Activated CD4-positive, alpha-beta T cell treated with anti-CD3 and anti-CD28 coated beads for 1 hour (primary cell): ENCODE measurements at regions not wholly inside any gene's neighbourhood (a gene's known extent, or its start where the extent isn't known, plus 50 kb on each side); places are given as distances from the start of the nearest gene placed in this dataset.
"Not testable (repeated sequence)": the region's sequence is repeated elsewhere in the genome, so short reads cannot be mapped to it uniquely, and the experiment has no call there.

Experiments
- DNase-seq: peaks from one replicate; pipeline ENCODE4 v3.0.0-alpha.2; 2020

DNA sequence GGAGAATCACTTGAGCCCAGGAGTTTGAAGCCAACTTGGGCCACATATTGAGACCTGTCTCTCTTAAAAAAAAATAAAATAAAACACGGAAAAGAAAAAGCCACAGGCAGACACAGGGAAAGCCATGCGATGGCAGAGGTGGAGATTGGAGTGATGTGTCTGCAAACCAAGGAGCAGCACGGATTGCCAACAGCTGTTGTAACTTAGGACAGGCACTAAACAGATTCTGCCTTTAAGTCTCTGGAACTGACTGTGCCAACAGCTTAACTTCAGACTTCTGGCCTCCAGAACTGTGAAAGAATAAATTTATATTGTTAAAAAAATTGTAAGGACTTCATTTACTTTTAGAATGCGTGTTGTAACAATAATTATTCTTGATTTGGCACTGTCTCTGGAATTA lies 318.5 kb upstream of the CHD1 start:
- no peak for DNase-seq

GRCh38 chr5:99243111-99243510 lies 314.3 kb upstream of the CHD1 start:
- no peak for DNase-seq

- DNase-seq, result no peak
These were observed 311.1 kb upstream of the CHD1 start for GRCh38 chr5:99239826-99240360.

DNA sequence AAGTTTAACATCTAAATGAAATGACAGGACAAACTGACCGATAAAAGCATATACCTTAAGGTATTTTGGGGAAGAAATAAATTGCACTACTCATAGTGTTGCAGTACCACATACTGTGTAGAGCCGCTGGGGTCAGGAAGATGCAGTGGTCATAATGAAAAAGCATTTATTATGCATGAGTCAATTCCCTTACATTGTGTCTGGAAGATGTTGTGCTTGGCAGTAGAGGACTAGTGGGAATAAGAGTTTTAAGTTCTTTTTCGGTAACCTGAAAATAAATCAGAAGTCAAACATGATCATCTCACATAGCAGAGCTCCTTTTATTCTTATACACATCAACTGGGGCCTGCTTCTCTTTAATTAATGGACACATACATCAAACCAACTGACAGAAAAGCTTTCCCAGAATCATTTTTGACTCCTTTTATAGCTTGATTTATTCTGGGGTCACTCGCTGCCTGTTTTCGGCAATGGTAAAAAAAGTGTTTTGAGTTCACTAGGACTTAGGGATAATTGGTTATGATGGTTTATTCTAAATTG lies 262.5 kb upstream of the CHD1 start:
- DNase-seq, result no peak

- DNase-seq, result no peak
These were observed 258.8 kb upstream of the CHD1 start for GRCh38 chr5:99187611-99188010.

- no peak for DNase-seq
These were observed 250.4 kb upstream of the CHD1 start for GRCh38 chr5:99179206-99179605.

- DNase-seq, result no peak
These were observed 249.0 kb upstream of the CHD1 start for GRCh38 chr5:99177796-99178195.

GRCh38 chr5:99176186-99176585 lies 247.4 kb upstream of the CHD1 start:
- no peak for DNase-seq

DNA sequence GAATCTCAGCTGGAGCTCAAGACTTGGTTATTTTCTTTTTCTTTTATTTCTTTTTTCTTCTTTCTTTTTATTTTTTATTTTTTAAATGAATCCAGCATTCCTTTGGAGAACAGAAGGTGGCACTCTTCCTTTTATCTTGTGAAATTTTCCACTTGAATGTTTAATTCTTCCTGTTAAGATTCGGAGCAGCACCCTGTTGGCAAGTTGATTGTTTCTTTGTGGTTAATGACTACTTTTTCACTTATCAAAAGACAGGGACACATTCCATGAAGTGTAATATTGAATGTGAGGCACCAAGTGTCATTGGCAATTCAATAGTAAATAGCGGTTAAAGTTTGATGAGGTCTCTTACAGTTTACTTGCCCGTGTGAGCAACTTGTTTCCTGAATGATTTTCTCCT lies 240.5 kb upstream of the CHD1 start:
- DNase-seq, result no peak

- not testable (repeated sequence) for DNase-seq
These were observed 232.7 kb upstream of the CHD1 start for GRCh38 chr5:99161538-99161937.

DNA sequence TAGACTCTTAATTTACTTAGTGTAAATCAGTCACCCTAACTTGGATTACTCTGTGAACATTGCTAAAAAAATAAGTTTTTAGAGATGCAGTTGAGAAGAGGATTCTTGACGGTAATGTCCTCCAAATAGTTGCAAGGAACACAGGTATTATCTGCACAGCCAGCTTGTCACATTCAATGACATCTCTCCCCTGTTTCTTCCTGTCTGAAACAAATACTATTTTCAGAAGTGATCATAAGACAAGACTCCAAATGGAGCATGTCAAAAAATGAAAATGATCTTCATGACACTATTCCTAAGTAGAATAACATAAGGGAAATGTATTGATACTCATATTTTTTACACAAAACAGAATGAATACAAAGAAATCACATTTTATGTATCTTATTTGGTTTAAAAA lies 227.9 kb upstream of the CHD1 start:
- no peak for DNase-seq

- DNase-seq, result not testable (repeated sequence)
These were observed 214.5 kb upstream of the CHD1 start for GRCh38 chr5:99143283-99143795.

DNA sequence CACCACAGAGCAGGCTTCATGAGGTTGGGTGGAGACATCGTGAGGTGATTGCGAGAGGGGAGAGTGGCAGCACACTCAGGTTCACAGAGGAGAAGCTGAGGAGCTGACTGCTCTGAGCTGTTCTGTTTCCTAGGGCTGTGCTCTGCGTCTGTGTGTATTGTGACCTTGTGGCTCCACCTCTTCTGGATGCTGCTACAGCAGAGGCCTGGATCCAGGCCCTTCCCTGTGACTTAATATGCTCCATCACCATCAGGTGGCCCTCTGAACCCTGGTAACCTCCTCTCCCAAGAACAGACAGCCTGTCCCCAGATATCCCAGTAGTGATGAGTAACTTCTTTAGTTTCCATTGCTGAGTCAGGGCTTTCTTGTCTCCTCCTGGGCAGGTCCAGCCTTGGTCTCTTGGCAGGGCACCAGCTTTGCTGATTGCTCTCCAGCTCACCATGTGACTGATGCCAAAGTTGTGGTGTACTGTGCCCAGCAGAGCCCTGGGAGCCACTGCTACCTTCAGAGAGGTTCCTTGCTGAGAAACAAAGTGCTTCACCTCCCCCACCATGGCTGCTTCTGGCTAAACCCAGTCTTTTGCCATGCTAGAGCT lies 212.8 kb upstream of the CHD1 start:
- DNase-seq, result no peak

- DNase-seq, result no peak
These were observed 210.1 kb upstream of the CHD1 start for GRCh38 chr5:99138911-99139310.

GRCh38 chr5:99133921-99134320 lies 205.1 kb upstream of the CHD1 start:
- DNase-seq, result no peak

GRCh38 chr5:99129768-99130501 lies 201.1 kb upstream of the CHD1 start:
- no peak for DNase-seq

- DNase-seq, result no peak
These were observed 194.2 kb upstream of the CHD1 start for GRCh38 chr5:99122976-99123375.

- no peak for DNase-seq
These were observed 190.5 kb upstream of the CHD1 start for GRCh38 chr5:99119326-99119725.

DNA sequence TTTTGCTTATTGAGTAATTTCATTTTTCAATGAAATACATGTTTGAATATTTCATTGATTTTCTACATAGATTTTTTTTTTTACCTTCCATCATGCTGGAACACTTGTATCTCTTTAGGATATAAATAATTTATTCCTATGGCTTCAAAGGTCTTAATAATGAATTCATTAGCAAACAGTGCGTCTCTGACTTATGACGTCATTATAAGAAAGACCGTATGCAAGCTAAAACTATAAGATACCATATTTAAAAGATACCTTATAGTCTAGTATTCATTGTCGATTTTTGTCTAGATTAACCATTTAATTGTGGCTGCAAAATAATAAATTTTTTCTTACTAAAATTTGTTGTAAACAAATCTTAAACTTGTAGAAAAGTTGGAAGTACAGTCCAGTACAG lies 187.7 kb upstream of the CHD1 start:
- no peak for DNase-seq

- DNase-seq, result no peak
These were observed 181.1 kb upstream of the CHD1 start for GRCh38 chr5:99109894-99110293.

DNA sequence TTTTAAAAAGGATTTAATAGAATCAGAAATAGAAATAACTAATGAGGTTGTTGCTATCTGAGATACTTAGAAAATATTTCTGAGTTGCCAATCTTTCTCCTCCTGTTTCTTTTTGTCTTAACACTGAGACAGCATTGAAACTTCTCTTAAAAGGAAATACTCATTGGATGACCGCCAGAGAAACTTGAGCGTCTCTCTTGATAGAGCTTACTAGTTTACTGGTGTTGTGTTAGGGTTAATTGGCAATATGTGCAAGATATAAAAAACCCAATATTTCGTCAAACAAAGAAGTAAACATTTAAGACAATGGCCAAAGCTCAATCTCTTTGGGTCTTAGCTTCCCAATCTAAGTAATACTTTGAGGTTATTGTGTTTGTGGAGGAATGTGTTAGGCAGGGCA lies 176.4 kb upstream of the CHD1 start:
- no peak for DNase-seq

DNA sequence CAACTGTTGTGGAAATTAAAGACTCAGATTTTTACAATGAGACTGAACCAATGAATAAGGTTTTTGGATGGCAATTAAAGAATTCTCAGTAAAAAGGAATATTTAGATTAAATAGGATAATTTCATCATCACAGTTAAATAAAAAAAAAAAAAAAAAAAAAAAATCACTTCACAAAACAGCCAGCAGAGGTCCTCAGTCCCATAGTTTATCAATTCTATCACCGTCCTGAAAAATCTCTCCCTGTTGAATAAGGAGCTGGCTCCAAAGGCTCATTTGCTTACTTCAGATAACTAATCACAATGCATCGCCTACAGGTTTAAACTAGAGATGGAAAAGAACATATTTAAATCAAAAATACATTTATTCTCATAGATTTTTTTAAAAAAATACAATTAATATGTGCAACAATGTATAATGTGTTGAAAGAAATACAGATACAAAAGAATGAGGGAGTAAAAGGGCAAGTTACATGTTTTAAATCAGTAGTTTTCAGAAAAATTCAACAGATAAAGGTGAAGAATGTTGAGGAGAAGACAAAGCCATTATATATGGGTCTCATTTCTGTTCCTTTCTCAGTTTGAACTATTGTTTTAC lies 175.8 kb upstream of the CHD1 start:
- DNase-seq, result no peak

DNA sequence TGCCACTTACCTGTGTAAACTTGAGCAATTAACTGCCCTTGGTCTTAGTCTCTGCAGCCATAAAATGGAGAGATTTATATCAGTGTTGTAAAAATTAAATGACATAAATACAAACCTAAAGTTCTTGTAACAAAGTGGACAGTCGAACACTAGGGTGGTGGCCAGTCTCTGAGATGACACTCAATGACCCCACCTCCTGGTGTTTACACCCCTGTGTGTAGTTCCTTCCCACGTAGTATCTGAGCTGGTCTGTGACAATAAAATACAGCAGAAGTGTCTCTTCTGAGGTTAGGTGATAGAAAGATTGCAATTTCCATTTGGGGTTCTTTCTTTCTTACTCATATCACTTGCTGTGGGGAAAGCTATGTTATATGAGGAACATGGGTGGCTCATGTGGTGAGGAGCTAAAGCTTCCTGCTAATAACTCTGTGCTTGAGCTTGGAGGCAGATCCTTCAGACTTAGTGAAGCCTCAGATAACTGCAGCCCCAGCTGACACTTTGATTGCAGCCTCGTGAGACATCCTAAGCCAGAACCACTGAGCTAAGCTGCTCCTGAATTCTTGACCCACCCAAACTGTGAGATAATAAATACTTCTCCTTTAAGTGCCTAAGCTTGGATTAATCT lies 173.4 kb upstream of the CHD1 start:
- DNase-seq, result no peak
